ENCODE measurements at regions not wholly inside any gene's neighbourhood (a gene's known extent, or its start where the extent isn't known, plus 50 kb on each side); places are given as distances from the start of the nearest gene placed in this dataset.

- Histone ChIP-seq H3K9me3 (replicated peaks in 1 of 2; ENCODE audit: control insufficient read depth in 1 of 2, insufficient read depth in 1 of 2, low read length in 2 of 2) (peaks cover 0 to under 1% of the 10 kb centered on the region in 2 donors), H3K27ac (ENCODE audit: low read depth in 1 of 2, low read length in 2 of 2) (no peak overlapping the region), H3K79me2 (ENCODE audit: insufficient read depth, low read length) (no peaks in the 10 kb centered on the region), H3K9ac (ENCODE audit: insufficient read depth, low read length, poor library complexity, severe bottlenecking) (no peak overlapping the region), H3K27me3 (ENCODE audit: control insufficient read depth in 2 of 2, insufficient read depth in 2 of 2, low read length in 2 of 2) (no peaks in the 10 kb centered on the region), H2AFZ (ENCODE audit: insufficient read depth, low read depth, low read length, poor library complexity, severe bottlenecking) (no peak overlapping the region), H3K4me1 (ENCODE audit: control insufficient read depth in 1 of 2, insufficient read depth in 2 of 2, low read length in 2 of 2) (no peaks in the 10 kb centered on the region), H3K36me3 (replicated peaks in 1 of 2; ENCODE audit: control insufficient read depth in 1 of 2, insufficient read depth in 2 of 2, low read length in 2 of 2) (no peaks in the 10 kb centered on the region), H3K4me2 (replicated peaks; ENCODE audit: extremely low read depth, low read length, poor library complexity, severe bottlenecking) (no peak overlapping the region), H3K4me3 (replicated peaks in 1 of 3; ENCODE audit: low read depth in 2 of 3, low read length in 3 of 3) (no peak overlapping the region), H4K20me1 (ENCODE audit: insufficient read depth, low read length) (no peaks in the 10 kb centered on the region)
- peaks cover 0 to 5% (median 0%) of the 10 kb centered on the region in 7 donors for H3K9me3 Mint-ChIP-seq
- H3K4me1 Mint-ChIP-seq: no peaks in the 10 kb centered on the region
- no peak for TF ChIP-seq CTCF (IDR thresholded peaks at IDR 0.05)
- WGBS (ENCODE audit: insufficient coverage): no CpG with 5 or more reads among the region's 1 CpG
- no peaks in the 10 kb centered on the region for H3K36me3 Mint-ChIP-seq
- no peak overlapping the region for H3K4me3 Mint-ChIP-seq
- H3K27me3 Mint-ChIP-seq (ENCODE audit: low read depth in 3 of 3): no peaks in the 10 kb centered on the region
- intact Hi-C loops (cut with micrococcal nuclease): no loop called here
- no peak overlapping the region for H3K27ac Mint-ChIP-seq
- no peak for DNase-seq
These were observed 332.6 kb downstream of the SLITRK1 start for GRCh38 chr13:83549671-83550070.

GRCh38 chr13:83547043-83547442 lies 335.2 kb downstream of the SLITRK1 start:
- H3K36me3 ChIP-seq (replicated peaks in 1 of 2; ENCODE audit: control insufficient read depth in 1 of 2, insufficient read depth in 2 of 2, low read length in 2 of 2): no peaks in the 10 kb centered on the region
- Mint-ChIP-seq H3K9me3 (peaks cover 0 to 5% (median 0%) of the 10 kb centered on the region in 7 donors), H3K36me3 (no peaks in the 10 kb centered on the region), H3K4me1 (no peaks in the 10 kb centered on the region), H3K27ac (no peak overlapping the region), H3K4me3 (no peak overlapping the region), H3K27me3 (ENCODE audit: low read depth in 3 of 3) (no peaks in the 10 kb centered on the region)
- intact Hi-C loops (cut with micrococcal nuclease): no loop called here
- DNase-seq: no peak
- no peak overlapping the region for H2AFZ ChIP-seq (ENCODE audit: insufficient read depth, low read depth, low read length, poor library complexity, severe bottlenecking)
- no peak overlapping the region for H3K9ac ChIP-seq (ENCODE audit: insufficient read depth, low read length, poor library complexity, severe bottlenecking)
- H3K9me3 ChIP-seq (replicated peaks in 1 of 2; ENCODE audit: control insufficient read depth in 1 of 2, insufficient read depth in 1 of 2, low read length in 2 of 2): peaks cover under 1% of the 10 kb centered on the region in 2 donors
- no peak overlapping the region for H3K4me2 ChIP-seq (replicated peaks; ENCODE audit: extremely low read depth, low read length, poor library complexity, severe bottlenecking)
- H3K79me2 ChIP-seq (ENCODE audit: insufficient read depth, low read length): no peaks in the 10 kb centered on the region
- no peak overlapping the region for H3K27ac ChIP-seq (ENCODE audit: low read depth in 1 of 2, low read length in 2 of 2)
- WGBS (ENCODE audit: insufficient coverage): no CpG with 5 or more reads among the region's 1 CpG
- no peaks in the 10 kb centered on the region for H3K4me1 ChIP-seq (ENCODE audit: control insufficient read depth in 1 of 2, insufficient read depth in 2 of 2, low read length in 2 of 2)
- no peak for TF ChIP-seq CTCF (IDR thresholded peaks at IDR 0.05)
- no peaks in the 10 kb centered on the region for H4K20me1 ChIP-seq (ENCODE audit: insufficient read depth, low read length)
- H3K4me3 ChIP-seq (replicated peaks in 1 of 3; ENCODE audit: low read depth in 2 of 3, low read length in 3 of 3): no peak overlapping the region
- H3K27me3 ChIP-seq (ENCODE audit: control insufficient read depth in 2 of 2, insufficient read depth in 2 of 2, low read length in 2 of 2): no peaks in the 10 kb centered on the region

All from CD14-positive monocyte (primary cell).